ENCODE measurements at regions not wholly inside any gene's neighbourhood (a gene's known extent, or its start where the extent isn't known, plus 50 kb on each side); places are given as distances from the start of the nearest gene placed in this dataset.

GRCh38 chrX:10945498-10945897 is 165.6 kb upstream of the HCCS start:
- TF ChIP-seq CTCF (IDR thresholded peaks at IDR 0.05), result no peak
- TF ChIP-seq POLR2A (IDR thresholded peaks at IDR 0.05), result no peak

All from esophagus squamous epithelium (tissue), 4 donors.